ENCODE measurements at regions not wholly inside any gene's neighbourhood (a gene's known extent, or its start where the extent isn't known, plus 50 kb on each side); places are given as distances from the start of the nearest gene placed in this dataset.

- TF ChIP-seq CTCF (IDR thresholded peaks at IDR 0.05) (no peak), EP300 (IDR thresholded peaks at IDR 0.05) (no peak), POLR2AphosphoS5 (IDR thresholded peaks at IDR 0.05) (no peak), POLR2A (IDR thresholded peaks at IDR 0.05) (no peak)
Measured at GRCh38 chr20:4358552-4358951, 109.5 kb upstream of the ADRA1D start.
